ENCODE measurements at regions not wholly inside any gene's neighbourhood (a gene's known extent, or its start where the extent isn't known, plus 50 kb on each side); places are given as distances from the start of the nearest gene placed in this dataset.
A peak's percentile ranks its signal among the peaks of the same experiment; 100 is the strongest.

- DNase-seq (ENCODE audit: extremely low spot score), result no peak
- ChIA-PET CTCF (no interaction called here), POLR2A (no interaction called here)
- no peak for TF ChIP-seq L3MBTL2 (conservative IDR thresholded peaks at IDR 0.05)
- no peak for TF ChIP-seq BHLHE40 (IDR thresholded peaks at IDR 0.05; ENCODE audit: borderline replicate concordance)
- no peak for TF ChIP-seq LEF1 (IDR thresholded peaks at IDR 0.05; ENCODE audit: borderline replicate concordance)
- no peak for TF ChIP-seq FOXK2 (IDR thresholded peaks at IDR 0.05)
- TF ChIP-seq SUZ12 (IDR thresholded peaks at IDR 0.05), result no peak
- no peak for TF ChIP-seq TARDBP (IDR thresholded peaks at IDR 0.05)
- no peak for TF ChIP-seq FOXA1 (IDR thresholded peaks at IDR 0.05)
- TF ChIP-seq ELF4 (IDR thresholded peaks at IDR 0.05), result no peak
- no peak for TF ChIP-seq FOXM1 (IDR thresholded peaks at IDR 0.05; ENCODE audit: borderline replicate concordance)
- no peak for TF ChIP-seq NFRKB (IDR thresholded peaks at IDR 0.05)
Measured at GRCh38 chr2:103814016-103814415, 1039.9 kb upstream of the POU3F3 start.

- no peak for DNase-seq (ENCODE audit: extremely low spot score)
- POLR2A ChIA-PET, result no interaction called here
- TF ChIP-seq ZNF384 (IDR thresholded peaks at IDR 0.05), result no peak
- no peak for TF ChIP-seq L3MBTL2 (conservative IDR thresholded peaks at IDR 0.05)
- TF ChIP-seq SUZ12 (IDR thresholded peaks at IDR 0.05), result no peak
- TF ChIP-seq ARNT (IDR thresholded peaks at IDR 0.05), result no peak
- TF ChIP-seq FOXM1 (IDR thresholded peaks at IDR 0.05; ENCODE audit: borderline replicate concordance), result no peak
- TF ChIP-seq TARDBP (IDR thresholded peaks at IDR 0.05), result no peak
- no peak for TF ChIP-seq FOXA1 (IDR thresholded peaks at IDR 0.05)
- no peak for TF ChIP-seq FOXK2 (IDR thresholded peaks at IDR 0.05)
- TF ChIP-seq HDGF (IDR thresholded peaks at IDR 0.05; ENCODE audit: borderline replicate concordance), result no peak
- CTCF ChIA-PET, result no interaction called here
Measured at GRCh38 chr2:103815731-103816130, 1038.2 kb upstream of the POU3F3 start.

- DNase-seq (ENCODE audit: extremely low spot score), result no peak
- TF ChIP-seq SP1 (IDR thresholded peaks at IDR 0.05) (no peak), ELF4 (IDR thresholded peaks at IDR 0.05) (no peak), FOXA1 (IDR thresholded peaks at IDR 0.05) (no peak), ZNF384 (IDR thresholded peaks at IDR 0.05) (no peak), BHLHE40 (IDR thresholded peaks at IDR 0.05; ENCODE audit: borderline replicate concordance) (no peak), SUZ12 (IDR thresholded peaks at IDR 0.05) (no peak)
- CTCF ChIA-PET, result no interaction called here
- POLR2A ChIA-PET, result no interaction called here
Measured at GRCh38 chr2:103817746-103818145, 1036.2 kb upstream of the POU3F3 start.

- no peak for DNase-seq (ENCODE audit: extremely low spot score)
- TF ChIP-seq ARNT (IDR thresholded peaks at IDR 0.05) (no peak), TARDBP (IDR thresholded peaks at IDR 0.05) (no peak), LEF1 (IDR thresholded peaks at IDR 0.05; ENCODE audit: borderline replicate concordance) (no peak), ELF4 (IDR thresholded peaks at IDR 0.05) (no peak), SP1 (IDR thresholded peaks at IDR 0.05) (no peak), FOXK2 (IDR thresholded peaks at IDR 0.05) (no peak), FOXA1 (IDR thresholded peaks at IDR 0.05) (no peak), BHLHE40 (IDR thresholded peaks at IDR 0.05; ENCODE audit: borderline replicate concordance) (no peak), CTBP1 (IDR thresholded peaks at IDR 0.05; ENCODE audit: borderline replicate concordance) (no peak), PKNOX1 (IDR thresholded peaks at IDR 0.05) (no peak), ZNF384 (IDR thresholded peaks at IDR 0.05) (no peak), HDGF (IDR thresholded peaks at IDR 0.05; ENCODE audit: borderline replicate concordance) (no peak), SUZ12 (IDR thresholded peaks at IDR 0.05) (no peak)
- CTCF ChIA-PET, result no interaction called here
- POLR2A ChIA-PET, result no interaction called here
Measured at GRCh38 chr2:103818176-103818575, 1035.7 kb upstream of the POU3F3 start.

GRCh38 chr2:103819599-103819998 is 1034.3 kb upstream of the POU3F3 start:
- CTCF ChIA-PET, result no interaction called here
- POLR2A ChIA-PET, result no interaction called here
- no peak for TF ChIP-seq SUZ12 (IDR thresholded peaks at IDR 0.05)
- no peak for TF ChIP-seq ZNF384 (IDR thresholded peaks at IDR 0.05)
- TF ChIP-seq BHLHE40 (IDR thresholded peaks at IDR 0.05; ENCODE audit: borderline replicate concordance), result no peak
- TF ChIP-seq LEF1 (IDR thresholded peaks at IDR 0.05; ENCODE audit: borderline replicate concordance), result no peak
- no peak for TF ChIP-seq HDGF (IDR thresholded peaks at IDR 0.05; ENCODE audit: borderline replicate concordance)
- no peak for TF ChIP-seq FOXK2 (IDR thresholded peaks at IDR 0.05)
- TF ChIP-seq TARDBP (IDR thresholded peaks at IDR 0.05), result no peak
- no peak for TF ChIP-seq ARNT (IDR thresholded peaks at IDR 0.05)
- TF ChIP-seq ELF4 (IDR thresholded peaks at IDR 0.05), result no peak
- no peak for TF ChIP-seq CTBP1 (IDR thresholded peaks at IDR 0.05; ENCODE audit: borderline replicate concordance)
- no peak for TF ChIP-seq PKNOX1 (IDR thresholded peaks at IDR 0.05)
- no peak for TF ChIP-seq SP1 (IDR thresholded peaks at IDR 0.05)
- TF ChIP-seq NFRKB (IDR thresholded peaks at IDR 0.05), result no peak
- TF ChIP-seq L3MBTL2 (conservative IDR thresholded peaks at IDR 0.05), result no peak
- TF ChIP-seq FOXM1 (IDR thresholded peaks at IDR 0.05; ENCODE audit: borderline replicate concordance), result no peak
- TF ChIP-seq FOXA1 (IDR thresholded peaks at IDR 0.05), result no peak
- no peak for DNase-seq (ENCODE audit: extremely low spot score)

- no peak for DNase-seq (ENCODE audit: extremely low spot score)
- ChIA-PET CTCF (no interaction called here), POLR2A (no interaction called here)
- no peak for TF ChIP-seq TARDBP (IDR thresholded peaks at IDR 0.05)
- no peak for TF ChIP-seq BHLHE40 (IDR thresholded peaks at IDR 0.05; ENCODE audit: borderline replicate concordance)
- peak; percentile 47 for TF ChIP-seq PKNOX1 (IDR thresholded peaks at IDR 0.05)
- TF ChIP-seq FOXK2 (IDR thresholded peaks at IDR 0.05), result no peak
- no peak for TF ChIP-seq ZNF384 (IDR thresholded peaks at IDR 0.05)
- TF ChIP-seq LEF1 (IDR thresholded peaks at IDR 0.05; ENCODE audit: borderline replicate concordance), result no peak
- TF ChIP-seq FOXA1 (IDR thresholded peaks at IDR 0.05), result no peak
Measured at GRCh38 chr2:103823847-103824246, 1030.1 kb upstream of the POU3F3 start.

- POLR2A ChIA-PET, result no interaction called here
- TF ChIP-seq FOXM1 (IDR thresholded peaks at IDR 0.05; ENCODE audit: borderline replicate concordance) (no peak), ELF4 (IDR thresholded peaks at IDR 0.05) (no peak), NFRKB (IDR thresholded peaks at IDR 0.05) (no peak), LEF1 (IDR thresholded peaks at IDR 0.05; ENCODE audit: borderline replicate concordance) (no peak), TARDBP (IDR thresholded peaks at IDR 0.05) (no peak), PKNOX1 (IDR thresholded peaks at IDR 0.05) (no peak), SUZ12 (IDR thresholded peaks at IDR 0.05) (no peak), BHLHE40 (IDR thresholded peaks at IDR 0.05; ENCODE audit: borderline replicate concordance) (no peak), HDGF (IDR thresholded peaks at IDR 0.05; ENCODE audit: borderline replicate concordance) (no peak), SP1 (IDR thresholded peaks at IDR 0.05) (no peak), CTBP1 (IDR thresholded peaks at IDR 0.05; ENCODE audit: borderline replicate concordance) (no peak), ARNT (IDR thresholded peaks at IDR 0.05) (no peak), L3MBTL2 (conservative IDR thresholded peaks at IDR 0.05) (no peak), FOXA1 (IDR thresholded peaks at IDR 0.05) (no peak), ZNF384 (IDR thresholded peaks at IDR 0.05) (no peak), FOXK2 (IDR thresholded peaks at IDR 0.05) (no peak)
- CTCF ChIA-PET, result no interaction called here
- DNase-seq (ENCODE audit: extremely low spot score), result no peak
Measured at GRCh38 chr2:103847276-103847675, 1006.6 kb upstream of the POU3F3 start.
